ENCODE measurements at regions not wholly inside any gene's neighbourhood (a gene's known extent, or its start where the extent isn't known, plus 50 kb on each side); places are given as distances from the start of the nearest gene placed in this dataset.

DNA sequence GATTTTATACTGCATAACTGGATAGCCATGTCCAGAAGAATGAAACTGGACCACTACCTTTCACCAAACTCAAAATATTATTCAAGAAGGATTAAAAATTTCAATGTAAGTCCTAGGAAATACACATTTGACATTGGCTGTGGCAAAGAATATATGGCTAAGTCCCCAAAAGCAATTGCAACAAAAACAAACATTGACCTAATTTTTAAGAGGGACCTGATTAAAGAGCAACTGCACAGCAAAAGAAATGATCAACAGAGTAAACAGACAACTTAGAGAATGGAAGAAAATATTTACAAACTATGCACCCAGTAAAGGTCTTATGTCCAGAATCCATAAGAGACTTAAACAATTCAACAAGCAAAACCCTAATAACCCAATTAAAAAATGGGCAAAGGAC, 1313.0 kb upstream of the GBE1 start:
- TF ChIP-seq, protein P1, sequence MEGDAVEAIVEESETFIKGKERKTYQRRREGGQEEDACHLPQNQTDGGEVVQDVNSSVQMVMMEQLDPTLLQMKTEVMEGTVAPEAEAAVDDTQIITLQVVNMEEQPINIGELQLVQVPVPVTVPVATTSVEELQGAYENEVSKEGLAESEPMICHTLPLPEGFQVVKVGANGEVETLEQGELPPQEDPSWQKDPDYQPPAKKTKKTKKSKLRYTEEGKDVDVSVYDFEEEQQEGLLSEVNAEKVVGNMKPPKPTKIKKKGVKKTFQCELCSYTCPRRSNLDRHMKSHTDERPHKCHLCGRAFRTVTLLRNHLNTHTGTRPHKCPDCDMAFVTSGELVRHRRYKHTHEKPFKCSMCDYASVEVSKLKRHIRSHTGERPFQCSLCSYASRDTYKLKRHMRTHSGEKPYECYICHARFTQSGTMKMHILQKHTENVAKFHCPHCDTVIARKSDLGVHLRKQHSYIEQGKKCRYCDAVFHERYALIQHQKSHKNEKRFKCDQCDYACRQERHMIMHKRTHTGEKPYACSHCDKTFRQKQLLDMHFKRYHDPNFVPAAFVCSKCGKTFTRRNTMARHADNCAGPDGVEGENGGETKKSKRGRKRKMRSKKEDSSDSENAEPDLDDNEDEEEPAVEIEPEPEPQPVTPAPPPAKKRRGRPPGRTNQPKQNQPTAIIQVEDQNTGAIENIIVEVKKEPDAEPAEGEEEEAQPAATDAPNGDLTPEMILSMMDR (IDR thresholded peaks at IDR 0.05) = no peak
- TF ChIP-seq POLR2A (IDR thresholded peaks at IDR 0.05) = no peak
